Activated T-helper 2 cell treated with anti-CD3 and anti-CD28 coated beads, Interferon-gamma antibody, Interleukin-2, Interleukin-4, amounts not matched to agents 10 μg/mL and 5 μg/mL and 100 μg/mL, durations not matched to agents 14 hours and 24 hours and 36 hours (primary cell): ENCODE measurements at regions not wholly inside any gene's neighbourhood (a gene's known extent, or its start where the extent isn't known, plus 50 kb on each side); places are given as distances from the start of the nearest gene placed in this dataset.

Experiments used
- DNase-seq: peaks from one replicate; pipeline ENCODE4 v3.0.0; 2021; ENCODE audit warnings: low spot score
- H3K27ac Mint-ChIP-seq: one replicate; pipeline ENCODE4 v1.8.0; 2021; ENCODE audit warnings: mixed read lengths
- H3K27me3 Mint-ChIP-seq: one replicate; pipeline ENCODE4 v1.8.0; 2021; ENCODE audit warnings: low read depth, mixed read lengths
- H3K36me3 Mint-ChIP-seq: one replicate; pipeline ENCODE4 v1.8.0; 2021; ENCODE audit warnings: low read depth, mixed read lengths
- H3K4me1 Mint-ChIP-seq: one replicate; pipeline ENCODE4 v1.8.0; 2021; ENCODE audit warnings: low read depth, mixed read lengths
- H3K4me3 Mint-ChIP-seq: one replicate; pipeline ENCODE4 v1.8.0; 2021; ENCODE audit warnings: low read depth, mild to moderate bottlenecking, moderate library complexity, mixed read lengths
- H3K9me3 Mint-ChIP-seq: one replicate; pipeline ENCODE4 v1.8.0; 2021; ENCODE audit warnings: mixed read lengths
- intact Hi-C: fragments of 100-400 bp; cut with micrococcal nuclease; formaldehyde crosslinking; loops from one replicate; pipeline ENCODE4 v1.15.1; 2023

DNA sequence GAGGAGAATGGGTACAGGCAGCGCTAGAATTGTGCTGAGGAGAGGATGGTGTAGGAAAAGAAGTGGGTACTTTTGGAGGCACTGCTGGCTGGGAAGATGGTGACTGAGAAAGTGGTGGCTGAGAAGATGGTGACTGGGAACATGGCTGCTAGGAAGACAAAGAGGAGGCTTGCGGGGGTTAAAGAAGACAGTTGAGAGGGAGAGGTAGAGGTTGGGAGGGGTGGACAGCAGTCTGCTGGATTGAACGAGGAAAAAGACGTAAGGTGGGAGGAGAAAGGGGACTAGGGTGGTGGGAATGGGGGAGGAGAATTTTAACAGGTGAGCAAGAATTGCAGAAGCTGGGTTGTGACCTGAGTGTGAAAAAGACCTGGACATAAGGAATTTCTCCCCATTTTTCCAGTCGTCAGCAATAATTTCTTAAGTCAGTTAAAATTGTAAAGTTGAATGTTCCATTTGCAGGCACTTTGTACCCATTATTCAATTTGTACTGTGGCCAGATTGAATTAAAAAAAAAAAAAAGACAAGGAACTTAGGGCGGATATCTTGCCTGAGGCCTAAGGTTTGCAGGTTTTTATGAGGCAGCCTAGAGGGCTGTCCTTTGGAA lies 2450.0 kb downstream of the TP53TG3F start:
- intact Hi-C loops: no loop called here
- Mint-ChIP-seq H3K9me3 (peaks cover 80% of the 10 kb centered on the region), H3K4me3 (no peak overlapping the region)

DNA sequence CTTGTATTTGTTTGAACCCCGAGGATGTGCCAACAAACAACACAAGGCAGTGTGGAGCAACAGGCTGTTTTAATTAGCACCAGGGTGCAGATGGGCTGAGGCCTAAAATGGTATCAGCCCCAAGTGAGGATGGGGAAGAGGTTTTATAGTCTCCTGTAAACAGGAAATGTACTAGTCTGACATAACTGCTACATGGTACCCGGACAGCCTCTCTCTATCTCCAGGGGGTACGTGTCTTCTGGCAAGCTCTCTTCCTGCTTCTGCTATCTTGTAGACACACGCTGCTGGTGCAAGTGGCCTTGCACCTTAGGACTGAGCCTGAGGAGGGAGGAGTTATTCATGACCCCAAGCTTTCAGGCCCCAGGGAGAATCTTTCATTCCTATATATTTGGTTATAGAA lies 2451.0 kb downstream of the TP53TG3F start:
- intact Hi-C loops: no loop called here
- Mint-ChIP-seq H3K27ac (no peak overlapping the region), H3K36me3 (no peaks in the 10 kb centered on the region), H3K4me1 (no peaks in the 10 kb centered on the region), H3K9me3 (peaks cover 77% of the 10 kb centered on the region), H3K27me3 (no peaks in the 10 kb centered on the region), H3K4me3 (no peak overlapping the region)
- no peak for DNase-seq

More for the DNA sequence above, 2450.0 kb downstream of the TP53TG3F start:
- H3K27ac Mint-ChIP-seq: no peak overlapping the region
- H3K27me3 Mint-ChIP-seq: no peaks in the 10 kb centered on the region
- no peak for DNase-seq
- no peaks in the 10 kb centered on the region for H3K4me1 Mint-ChIP-seq
- no peaks in the 10 kb centered on the region for H3K36me3 Mint-ChIP-seq

DNA sequence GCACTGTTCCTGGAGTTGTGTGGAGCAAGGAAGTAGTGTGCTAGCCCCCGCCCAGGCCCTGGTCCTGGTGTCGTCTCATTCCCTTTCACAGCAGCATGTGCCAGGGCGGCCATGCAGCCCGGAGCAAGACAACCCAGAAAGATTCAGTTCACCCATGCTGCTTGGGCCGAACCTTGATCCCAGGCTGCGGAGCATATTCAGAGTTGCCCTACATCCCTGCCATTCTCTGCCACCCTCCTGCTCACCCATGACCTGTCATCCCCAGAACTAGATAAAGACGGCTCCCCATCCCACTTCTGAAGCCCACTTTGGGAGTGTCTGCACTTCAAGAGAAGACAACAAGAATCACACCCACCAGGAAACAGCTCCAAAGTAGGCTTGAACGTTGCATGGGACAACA lies 2452.5 kb downstream of the TP53TG3F start:
- Mint-ChIP-seq H3K4me1 (no peaks in the 10 kb centered on the region), H3K27ac (no peak overlapping the region), H3K9me3 (peaks cover 63% of the 10 kb centered on the region), H3K4me3 (no peak overlapping the region), H3K27me3 (no peaks in the 10 kb centered on the region), H3K36me3 (no peaks in the 10 kb centered on the region)
- no peak for DNase-seq
- intact Hi-C loops: no loop called here

DNA sequence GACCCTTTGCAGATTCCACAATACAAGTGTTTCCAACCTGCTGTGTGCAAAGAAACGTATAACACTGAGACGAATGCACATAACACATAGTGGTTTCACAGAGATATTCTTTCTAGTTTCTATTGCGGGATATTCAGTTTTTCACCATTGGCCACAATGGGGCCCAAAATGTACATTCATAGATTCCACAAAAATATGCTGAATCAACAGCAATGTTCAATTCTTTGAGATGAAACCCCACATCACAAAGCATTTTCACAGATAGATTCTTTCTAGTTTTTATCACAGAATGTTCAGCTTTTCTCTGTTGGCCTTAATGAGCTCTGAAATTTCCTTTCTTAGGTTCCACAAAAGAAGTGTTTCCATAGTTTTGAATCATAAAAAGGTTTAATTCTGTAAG lies 2472.3 kb downstream of the TP53TG3F start:
- Mint-ChIP-seq H3K9me3 (peaks cover 34% of the 10 kb centered on the region), H3K27ac (no peak overlapping the region), H3K27me3 (no peaks in the 10 kb centered on the region), H3K4me3 (no peak overlapping the region), H3K4me1 (no peaks in the 10 kb centered on the region), H3K36me3 (no peaks in the 10 kb centered on the region)
- DNase-seq: no peak
- intact Hi-C loops: no loop called here
